A673 (cell line): ENCODE measurements at regions not wholly inside any gene's neighbourhood (a gene's known extent, or its start where the extent isn't known, plus 50 kb on each side); places are given as distances from the start of the nearest gene placed in this dataset.

Experiments used
- BruUV-seq: library from RNA; stranded (reverse); fragments of 400-500 nt; replicated peaks from 2 replicates; lab custom pipeline; 2021; lab: Mats Ljungman, UMichigan
- CTCF ChIA-PET: fragments of 300-600 bp; sonication (Branson Sonifier 250); formaldehyde crosslinking; loops from one replicate; lab custom pipeline; 2022; ENCODE audit warnings: antibody characterized with exemption; lab: Charles Lee
- POLR2A ChIA-PET: fragments of 300-600 bp; sonication (Branson Sonifier 250); formaldehyde crosslinking; loops from one replicate; lab custom pipeline; 2022; ENCODE audit warnings: antibody characterized with exemption; ENCODE audit not compliant: low non-redundant PET; lab: Charles Lee
- DNase-seq: peaks from one replicate; pipeline ENCODE4 v3.0.0-alpha.2; 2015; ENCODE audit warnings: low spot score
- H3K27ac ChIP-seq: fragments of 200-600 bp; sonication (generic); 2 replicates; pipeline ENCODE4 v1.5.1; 2016; ENCODE audit warnings: mixed run types, low read depth, mild to moderate bottlenecking, mixed read lengths, antibody characterized with exemption, low read length; ENCODE audit not compliant: poor library complexity, severe bottlenecking
- H3K27me3 ChIP-seq: fragments of 200-600 bp; sonication (generic); replicated peaks from 2 replicates; pipeline ENCODE4 v1.6.1; 2017; ENCODE audit warnings: mixed run types, low read depth, mild to moderate bottlenecking, mixed read lengths, antibody characterized with exemption, low read length; ENCODE audit not compliant: insufficient read depth, poor library complexity
- H3K36me3 ChIP-seq: fragments of 200-600 bp; sonication (generic); 2 replicates; pipeline ENCODE4 v1.6.1; 2016; ENCODE audit warnings: mixed run types, mild to moderate bottlenecking, mixed read lengths, antibody characterized with exemption, low read length; ENCODE audit not compliant: insufficient read depth, poor library complexity, severe bottlenecking
- H3K4me1 ChIP-seq: fragments of 200-600 bp; sonication (generic); 2 replicates; pipeline ENCODE4 v1.6.1; 2017; ENCODE audit warnings: mixed run types, mild to moderate bottlenecking, mixed read lengths, antibody characterized with exemption, low read length; ENCODE audit not compliant: insufficient read depth, poor library complexity, severe bottlenecking
- H3K4me3 ChIP-seq: fragments of 200-600 bp; sonication (generic); 2 replicates; pipeline ENCODE4 v1.5.1; 2016; ENCODE audit warnings: low read depth, mixed run types, mild to moderate bottlenecking, mixed read lengths, low read length; ENCODE audit not compliant: poor library complexity, severe bottlenecking
- H3K9me3 ChIP-seq: fragments of 200-600 bp; sonication (generic); 2 replicates; pipeline ENCODE4 v1.6.1; 2016; ENCODE audit warnings: mixed run types, low read depth, mild to moderate bottlenecking, mixed read lengths, antibody characterized with exemption, low read length; ENCODE audit not compliant: poor library complexity, severe bottlenecking
- EZH2 ChIP-seq: fragments of 200-600 bp; sonication (generic); IDR thresholded peaks from 2 replicates; pipeline ENCODE4 v1.6.1; 2017; ENCODE audit warnings: borderline replicate concordance, low read depth, mild to moderate bottlenecking, mixed read lengths, antibody characterized with exemption, low read length; ENCODE audit not compliant: poor library complexity, severe bottlenecking
- intact Hi-C: fragments of 100-400 bp; cut with micrococcal nuclease; formaldehyde crosslinking; loops from one replicate; pipeline ENCODE4 v1.10.0; 2022; ENCODE audit not compliant: unreplicated experiment
- TF ChIP-seq, protein P1 (sequence below): fragments of 300-800, 200-600 bp; sonication (generic); conservative IDR thresholded peaks from 2 replicates; pipeline ENCODE4 v1.5.1; 2017; ENCODE audit warnings: low read depth, mild to moderate bottlenecking, antibody characterized with exemption, low read length, moderate library complexity, mixed read lengths

DNA sequence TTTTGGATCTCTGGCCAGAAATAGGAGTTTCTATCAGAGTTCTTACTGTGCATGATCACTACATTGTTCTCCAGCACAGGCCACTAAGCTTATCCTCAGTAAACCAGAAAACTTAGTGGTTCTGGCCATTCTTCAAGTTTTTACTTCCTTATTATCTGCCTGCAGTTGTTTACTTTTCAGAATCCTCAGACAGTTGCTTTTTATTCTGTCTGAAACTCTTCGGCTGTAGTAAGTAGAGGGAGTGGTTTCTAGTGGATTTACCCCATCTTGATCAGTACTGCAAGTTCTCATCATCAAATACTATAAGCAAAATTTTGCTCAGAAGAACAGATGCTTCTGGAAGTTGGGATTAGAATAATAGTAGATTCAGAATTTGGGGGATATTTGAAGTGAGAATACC, 193.0 kb upstream of the RARB start:
- intact Hi-C loops = no loop called here
- H3K4me3 ChIP-seq = no peak overlapping the region
- H3K36me3 ChIP-seq = no peaks in the 10 kb centered on the region
- ChIA-PET POLR2A (no interaction called here), CTCF (no interaction called here)
- DNase-seq = no peak
- no TSS peak for BruUV-seq
- no peak overlapping the region for H3K27ac ChIP-seq
- TF ChIP-seq, protein P1, sequence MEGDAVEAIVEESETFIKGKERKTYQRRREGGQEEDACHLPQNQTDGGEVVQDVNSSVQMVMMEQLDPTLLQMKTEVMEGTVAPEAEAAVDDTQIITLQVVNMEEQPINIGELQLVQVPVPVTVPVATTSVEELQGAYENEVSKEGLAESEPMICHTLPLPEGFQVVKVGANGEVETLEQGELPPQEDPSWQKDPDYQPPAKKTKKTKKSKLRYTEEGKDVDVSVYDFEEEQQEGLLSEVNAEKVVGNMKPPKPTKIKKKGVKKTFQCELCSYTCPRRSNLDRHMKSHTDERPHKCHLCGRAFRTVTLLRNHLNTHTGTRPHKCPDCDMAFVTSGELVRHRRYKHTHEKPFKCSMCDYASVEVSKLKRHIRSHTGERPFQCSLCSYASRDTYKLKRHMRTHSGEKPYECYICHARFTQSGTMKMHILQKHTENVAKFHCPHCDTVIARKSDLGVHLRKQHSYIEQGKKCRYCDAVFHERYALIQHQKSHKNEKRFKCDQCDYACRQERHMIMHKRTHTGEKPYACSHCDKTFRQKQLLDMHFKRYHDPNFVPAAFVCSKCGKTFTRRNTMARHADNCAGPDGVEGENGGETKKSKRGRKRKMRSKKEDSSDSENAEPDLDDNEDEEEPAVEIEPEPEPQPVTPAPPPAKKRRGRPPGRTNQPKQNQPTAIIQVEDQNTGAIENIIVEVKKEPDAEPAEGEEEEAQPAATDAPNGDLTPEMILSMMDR = no peak
- no peak for TF ChIP-seq EZH2
- H3K27me3 ChIP-seq = peaks cover 3% of the 10 kb centered on the region
- no peaks in the 10 kb centered on the region for H3K9me3 ChIP-seq
- H3K4me1 ChIP-seq = no peaks in the 10 kb centered on the region

DNA sequence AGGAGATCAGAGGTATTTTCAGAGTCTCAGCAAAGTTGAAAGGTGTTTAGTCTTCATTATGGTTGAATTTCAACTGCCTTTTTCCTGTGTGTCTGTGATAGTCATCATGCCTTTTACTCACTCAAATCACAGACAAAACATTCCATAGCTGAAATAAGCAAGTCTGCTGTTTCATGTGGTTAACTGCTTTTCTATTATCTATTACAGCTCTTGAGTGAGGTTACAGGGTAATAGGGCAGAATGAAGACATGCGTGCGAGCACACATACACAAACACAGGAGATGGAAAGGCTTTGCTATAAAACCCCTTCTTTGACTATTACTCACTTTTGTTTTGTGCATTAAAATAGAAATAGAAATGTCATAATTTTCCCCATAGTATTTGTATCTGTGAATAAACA, 192.6 kb upstream of the RARB start:
- intact Hi-C loops = no loop called here

DNA sequence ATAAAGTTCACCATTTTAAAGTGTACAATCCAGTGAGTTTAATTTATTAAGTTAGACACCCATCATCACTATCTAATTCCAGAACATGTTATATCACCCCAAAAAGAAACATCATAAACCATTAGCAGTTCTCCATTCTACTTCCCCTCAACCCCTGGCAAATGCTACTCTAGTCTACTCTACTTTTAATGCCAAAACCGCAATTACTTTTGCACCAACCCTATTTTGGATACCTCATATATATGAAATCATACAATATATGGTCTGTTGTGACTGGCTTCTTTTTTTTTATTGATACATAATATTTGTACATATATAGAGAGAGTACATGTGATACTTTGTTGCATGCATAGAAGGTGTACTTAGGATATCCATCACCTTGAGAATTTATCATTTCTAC, 190.5 kb upstream of the RARB start:
- Histone ChIP-seq H3K9me3 (no peaks in the 10 kb centered on the region), H3K27me3 (peaks cover 3% of the 10 kb centered on the region), H3K4me3 (no peak overlapping the region), H3K4me1 (no peaks in the 10 kb centered on the region), H3K27ac (no peak overlapping the region), H3K36me3 (no peaks in the 10 kb centered on the region)
- intact Hi-C loops = no loop called here
- ChIA-PET CTCF (no interaction called here), POLR2A (no interaction called here)
- no peak for TF ChIP-seq EZH2
- TF ChIP-seq, protein P1 = no peak
- BruUV-seq = no TSS peak
- no peak for DNase-seq

More for the DNA sequence above, 192.6 kb upstream of the RARB start:
- ChIA-PET CTCF (no interaction called here), POLR2A (no interaction called here)
- Histone ChIP-seq H3K9me3 (no peaks in the 10 kb centered on the region), H3K27me3 (peaks cover 3% of the 10 kb centered on the region), H3K4me3 (no peak overlapping the region), H3K36me3 (no peaks in the 10 kb centered on the region), H3K4me1 (no peaks in the 10 kb centered on the region), H3K27ac (no peak overlapping the region)
- TF ChIP-seq, protein P1 = no peak
- TF ChIP-seq EZH2 = no peak
- no peak for DNase-seq
- no TSS peak for BruUV-seq
